Uterus (tissue), 3 donors: ENCODE measurements at regions not wholly inside any gene's neighbourhood (a gene's known extent, or its start where the extent isn't known, plus 50 kb on each side); places are given as distances from the start of the nearest gene placed in this dataset.

Source experiments
- DNase-seq, 2 donors: peaks; one replicate each; pipeline ENCODE4 v3.0.0-alpha.2; 2019 to 2020
- H3K27ac ChIP-seq, 2 donors: fragments of 200-600 bp; sonication (generic); 1 replicate in 1 of 2; 2 replicates in 1 of 2; pipeline ENCODE4 v1.5.1; 2016 to 2018
- H3K27me3 ChIP-seq, 2 donors: fragments of 200-600 bp; sonication (generic); one replicate each; pipeline ENCODE4 v1.5.1; 2018 to 2019; ENCODE audit warnings: control low read depth in 1 of 2
- H3K36me3 ChIP-seq, 2 donors: fragments of 200-600 bp; sonication (generic); one replicate each; pipeline ENCODE4 v1.5.1; 2019; ENCODE audit warnings: control low read depth in 1 of 2
- H3K4me1 ChIP-seq, 2 donors: fragments of 200-600 bp; sonication (generic); one replicate each; pipeline ENCODE4 v1.5.1; 2018 to 2019; ENCODE audit warnings: control low read depth in 1 of 2
- H3K4me3 ChIP-seq, 2 donors: fragments of 200-600 bp; sonication (generic); 1 replicate in 1 of 2; 2 replicates in 1 of 2; pipeline ENCODE4 v1.5.1; 2018 to 2019; ENCODE audit warnings: mild to moderate bottlenecking in 1 of 2
- H3K9me3 ChIP-seq, 2 donors: fragments of 200-600 bp; sonication (generic); one replicate each; pipeline ENCODE4 v1.5.1; 2019; ENCODE audit warnings: control low read depth in 1 of 2
- CTCF ChIP-seq, 4 experiments: fragments of 200-600 bp in 2 of 4; fragments of 450-650 bp in 2 of 4; sonication (generic) in 2 of 4; IDR thresholded peaks; one replicate each; pipeline ENCODE4 v1.5.1; 2016 to 2019; ENCODE audit warnings: antibody characterized with exemption in 4 of 4, mild to moderate bottlenecking in 2 of 4, moderate library complexity in 1 of 4
- POLR2A ChIP-seq, 2 donors: fragments of 450-650 bp; IDR thresholded peaks; one replicate each; pipeline ENCODE4 v1.6.1; 2016; ENCODE audit warnings: antibody characterized with exemption in 2 of 2, mild to moderate bottlenecking in 1 of 2, moderate library complexity in 1 of 2
- intact Hi-C: fragments of 100-400 bp; cut with DNase I; formaldehyde crosslinking; loops from one replicate; pipeline ENCODE4 v1.15.1; 2023; ENCODE audit warnings: low total_unique reads
- donor health status: DM: yes; HTN: yes; CAD: no.

- TF ChIP-seq CTCF (IDR thresholded peaks at IDR 0.05): no peak
- no peaks in the 10 kb centered on the region for H3K27me3 ChIP-seq
- no peaks in the 10 kb centered on the region for H3K36me3 ChIP-seq
- no peaks in the 10 kb centered on the region for H3K4me1 ChIP-seq
- intact Hi-C loops: no loop called here
- no peaks in the 10 kb centered on the region for H3K9me3 ChIP-seq
- DNase-seq: no peak
- H3K27ac ChIP-seq: no peak overlapping the region
- H3K4me3 ChIP-seq: no peak overlapping the region
These were observed 87.2 kb upstream of the CADM1 start for GRCh38 chr11:115591380-115591779.

- TF ChIP-seq CTCF (IDR thresholded peaks at IDR 0.05) (no peak), POLR2A (IDR thresholded peaks at IDR 0.05) (no peak)
- DNase-seq: no peak
- Histone ChIP-seq H3K27me3 (no peaks in the 10 kb centered on the region), H3K36me3 (no peaks in the 10 kb centered on the region), H3K4me1 (no peaks in the 10 kb centered on the region), H3K4me3 (no peak overlapping the region), H3K27ac (no peak overlapping the region), H3K9me3 (no peaks in the 10 kb centered on the region)
- intact Hi-C loops: no loop called here
These were observed 86.0 kb upstream of the CADM1 start for GRCh38 chr11:115590254-115590653.

- Histone ChIP-seq H3K36me3 (no peaks in the 10 kb centered on the region), H3K4me3 (no peak overlapping the region), H3K27me3 (no peaks in the 10 kb centered on the region), H3K4me1 (no peaks in the 10 kb centered on the region), H3K9me3 (no peaks in the 10 kb centered on the region), H3K27ac (no peak overlapping the region)
- intact Hi-C loops: no loop called here
- DNase-seq: no peak
- TF ChIP-seq POLR2A (IDR thresholded peaks at IDR 0.05) (no peak), CTCF (IDR thresholded peaks at IDR 0.05) (no peak)
These were observed 83.6 kb upstream of the CADM1 start for GRCh38 chr11:115587718-115588342.

DNA sequence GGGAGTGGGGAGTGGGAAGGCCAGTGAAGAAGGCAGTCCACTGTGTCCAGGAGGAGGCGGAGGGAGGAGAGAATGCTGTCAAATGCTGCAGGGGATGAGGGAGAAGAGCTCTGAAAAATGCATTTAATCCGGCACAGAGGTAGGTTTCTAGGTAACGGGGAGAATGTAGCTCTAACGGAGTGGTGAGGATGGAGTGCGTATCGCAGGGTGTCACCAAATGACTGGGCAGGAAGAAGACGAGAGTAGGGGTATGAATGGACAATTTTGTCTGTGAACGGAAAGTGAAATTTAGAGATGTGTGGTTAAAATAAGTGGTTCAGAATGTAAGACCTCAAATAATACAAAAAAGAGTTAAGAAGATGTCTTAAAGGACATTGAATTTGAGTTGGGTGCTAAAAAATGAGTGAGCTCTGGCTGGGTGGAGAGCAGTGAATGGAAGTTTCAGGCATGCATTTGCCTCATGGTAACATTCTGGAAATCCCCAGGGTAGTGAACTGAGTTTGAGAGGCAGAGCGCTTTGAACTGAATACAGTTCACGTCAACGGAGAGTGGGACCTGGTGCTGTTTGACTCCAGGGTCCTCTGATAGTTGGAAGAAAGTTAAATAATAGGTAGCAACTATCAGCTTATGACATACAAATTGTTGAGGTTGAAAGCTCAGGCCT lies 81.3 kb upstream of the CADM1 start:
- H3K27ac ChIP-seq: no peak overlapping the region
- no peak for DNase-seq
- intact Hi-C loops: no loop called here

More for the DNA sequence above, 81.3 kb upstream of the CADM1 start:
- Histone ChIP-seq H3K27me3 (no peaks in the 10 kb centered on the region), H3K9me3 (no peaks in the 10 kb centered on the region), H3K36me3 (no peaks in the 10 kb centered on the region), H3K4me1 (no peaks in the 10 kb centered on the region), H3K4me3 (no peak overlapping the region)
- TF ChIP-seq POLR2A (IDR thresholded peaks at IDR 0.05) (no peak), CTCF (IDR thresholded peaks at IDR 0.05) (no peak)
